Fibroblast of lung (primary cell): ENCODE measurements at regions not wholly inside any gene's neighbourhood (a gene's known extent, or its start where the extent isn't known, plus 50 kb on each side); places are given as distances from the start of the nearest gene placed in this dataset.

Experiments used
- DNase-seq, 2 donors: peaks; one replicate each; pipeline versions ENCODE4 v3.0.0 to v3.0.0-alpha.2; 2010; ENCODE audit warnings: low read depth in 2 of 2
- H2AFZ ChIP-seq: 2 replicates; pipeline ENCODE4 v1.5.1; 2012; ENCODE audit warnings: low read length, control low read depth, inconsistent platforms
- H3K27ac ChIP-seq: 2 replicates; pipeline ENCODE4 v1.5.1; 2011; ENCODE audit warnings: low read length, control low read depth; ENCODE audit not compliant: insufficient read depth
- H3K27me3 ChIP-seq: 2 replicates; pipeline ENCODE4 v1.5.1; 2011; ENCODE audit warnings: mild to moderate bottlenecking, low read length; ENCODE audit not compliant: control insufficient read depth, insufficient read depth
- H3K36me3 ChIP-seq: 2 replicates; pipeline ENCODE4 v1.5.1; 2011; ENCODE audit warnings: low read length; ENCODE audit not compliant: control insufficient read depth, insufficient read depth
- H3K4me1 ChIP-seq: 2 replicates; pipeline ENCODE4 v1.5.1; 2011; ENCODE audit warnings: low read length; ENCODE audit not compliant: control insufficient read depth, insufficient read depth; ENCODE audit errors: extremely low read depth
- H3K4me2 ChIP-seq: 2 replicates; pipeline ENCODE4 v1.5.1; 2011; ENCODE audit warnings: low read length, control low read depth; ENCODE audit not compliant: insufficient read depth; ENCODE audit errors: extremely low read depth
- H3K4me3 ChIP-seq, 4 experiments: fragments of 200-600 bp in 1 of 4; sonication (generic) in 1 of 4; replicated peaks in 1 of 4; 2 replicates each; pipeline ENCODE4 v1.5.1; 2011 to 2016; ENCODE audit warnings: low read length in 4 of 4, low read depth in 3 of 4, mild to moderate bottlenecking in 3 of 4, control low read depth in 2 of 4, inconsistent platforms in 1 of 4, mixed read lengths in 1 of 4; ENCODE audit not compliant: insufficient read depth in 1 of 4; ENCODE audit errors: control extremely low read depth in 1 of 4
- H3K79me2 ChIP-seq: 2 replicates; pipeline ENCODE4 v1.5.1; 2012; ENCODE audit warnings: mild to moderate bottlenecking, low read length, inconsistent platforms; ENCODE audit not compliant: control insufficient read depth, insufficient read depth
- H3K9ac ChIP-seq: 2 replicates; pipeline ENCODE4 v1.5.1; 2011; ENCODE audit warnings: mild to moderate bottlenecking, low read length, control low read depth; ENCODE audit not compliant: insufficient read depth
- H3K9me3 ChIP-seq: 2 replicates; pipeline ENCODE4 v1.5.1; 2012; ENCODE audit warnings: low read depth, low read length; ENCODE audit not compliant: control insufficient read depth, insufficient read depth
- H4K20me1 ChIP-seq: 2 replicates; pipeline ENCODE4 v1.5.1; 2011; ENCODE audit warnings: low read length; ENCODE audit not compliant: control insufficient read depth, insufficient read depth; ENCODE audit errors: extremely low read depth
- CTCF ChIP-seq, 2 donors: IDR thresholded peaks in 1 of 2; conservative IDR thresholded peaks in 1 of 2; 1 replicate in 1 of 2; 2 replicates in 1 of 2; pipeline ENCODE4 v1.5.1; 2011 to 2012; ENCODE audit warnings: low read length in 2 of 2, control low read depth in 1 of 2, inconsistent platforms in 1 of 2, low read depth in 1 of 2, mild to moderate bottlenecking in 1 of 2
- EZH2 ChIP-seq: IDR thresholded peaks from 2 replicates; pipeline ENCODE4 v1.5.1; 2012; ENCODE audit warnings: low read length, control low read depth, mild to moderate bottlenecking; ENCODE audit errors: missing control alignments

GRCh38 chr6:166245148-166245547, 63.0 kb downstream of the PRR18 start:
- Histone ChIP-seq H2AFZ (no peak overlapping the region), H4K20me1 (no peaks in the 10 kb centered on the region), H3K9me3 (no peaks in the 10 kb centered on the region), H3K4me3 (no peak overlapping the region), H3K27ac (no peak overlapping the region), H3K4me2 (no peak overlapping the region), H3K79me2 (no peaks in the 10 kb centered on the region), H3K4me1 (no peaks in the 10 kb centered on the region), H3K9ac (no peak overlapping the region), H3K36me3 (no peaks in the 10 kb centered on the region), H3K27me3 (no peaks in the 10 kb centered on the region)
- DNase-seq = no peak
- TF ChIP-seq EZH2 (no peak), CTCF (conservative IDR thresholded peaks at IDR 0.05 in 1 of 2, IDR thresholded peaks at IDR 0.05 in 1 of 2; ENCODE audit: low read depth in 1 of 2, low read length in 2 of 2) (no peak)

DNA sequence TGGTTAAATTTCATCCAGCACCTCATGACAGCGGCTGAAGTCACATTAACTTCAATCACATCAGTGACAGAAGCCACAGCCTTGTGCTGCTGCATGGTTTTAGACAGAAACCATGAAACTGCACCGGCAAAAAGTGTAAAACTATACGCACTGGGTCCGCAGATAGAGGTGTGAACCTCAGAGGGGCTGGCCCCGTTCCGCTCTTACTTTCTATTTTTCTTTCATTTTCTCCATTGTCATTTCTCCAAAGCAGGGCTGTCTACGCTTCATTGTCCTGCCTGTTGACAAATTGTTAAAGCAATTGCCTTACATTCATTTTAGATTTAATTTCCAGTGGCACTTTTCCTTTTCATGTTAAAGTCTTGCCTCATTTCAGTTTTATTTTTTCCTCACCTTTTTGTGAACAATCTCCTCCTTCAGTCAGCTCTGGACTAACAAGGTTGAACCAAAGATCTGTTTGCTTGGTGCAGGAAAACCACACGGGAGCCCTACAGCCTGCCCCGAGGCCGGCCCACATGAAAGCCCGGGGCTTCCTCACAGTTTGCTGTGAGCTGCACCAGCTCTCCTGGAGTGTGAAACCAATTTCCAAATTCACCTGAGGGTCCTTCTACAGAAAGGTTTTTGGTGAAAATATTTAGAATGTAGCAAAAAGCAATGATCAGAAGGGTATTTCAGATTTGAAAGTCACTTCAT, 63.7 kb downstream of the PRR18 start:
- H3K27me3 ChIP-seq = no peaks in the 10 kb centered on the region
- H3K36me3 ChIP-seq = no peaks in the 10 kb centered on the region
- no peak overlapping the region for H3K9ac ChIP-seq
- no peaks in the 10 kb centered on the region for H3K79me2 ChIP-seq
- no peak overlapping the region for H2AFZ ChIP-seq
- H3K4me1 ChIP-seq = no peaks in the 10 kb centered on the region
- TF ChIP-seq CTCF (conservative IDR thresholded peaks at IDR 0.05 in 1 of 2, IDR thresholded peaks at IDR 0.05 in 1 of 2; ENCODE audit: low read depth in 1 of 2, low read length in 2 of 2) = no peak
- no peak for TF ChIP-seq EZH2
- no peaks in the 10 kb centered on the region for H4K20me1 ChIP-seq
- no peak overlapping the region for H3K27ac ChIP-seq
- H3K4me2 ChIP-seq = no peak overlapping the region
- H3K4me3 ChIP-seq = no peak overlapping the region
- DNase-seq = no peak
- no peaks in the 10 kb centered on the region for H3K9me3 ChIP-seq

GRCh38 chr6:166242888-166243287, 65.3 kb downstream of the PRR18 start:
- no peak for TF ChIP-seq EZH2
- no peak for TF ChIP-seq CTCF (conservative IDR thresholded peaks at IDR 0.05 in 1 of 2, IDR thresholded peaks at IDR 0.05 in 1 of 2; ENCODE audit: low read depth in 1 of 2, low read length in 2 of 2)
- no peak overlapping the region for H3K4me2 ChIP-seq
- no peaks in the 10 kb centered on the region for H3K4me1 ChIP-seq
- no peaks in the 10 kb centered on the region for H3K79me2 ChIP-seq
- no peak overlapping the region for H3K4me3 ChIP-seq
- H4K20me1 ChIP-seq = no peaks in the 10 kb centered on the region
- no peaks in the 10 kb centered on the region for H3K27me3 ChIP-seq
- H2AFZ ChIP-seq = no peak overlapping the region
- DNase-seq = no peak
- H3K9me3 ChIP-seq = no peaks in the 10 kb centered on the region
- H3K27ac ChIP-seq = no peak overlapping the region
- H3K36me3 ChIP-seq = no peaks in the 10 kb centered on the region
- no peak overlapping the region for H3K9ac ChIP-seq
